ENCODE measurements at regions not wholly inside any gene's neighbourhood (a gene's known extent, or its start where the extent isn't known, plus 50 kb on each side); places are given as distances from the start of the nearest gene placed in this dataset.

GRCh38 chr3:46093327-46093942, 66.2 kb upstream of the XCR1 start:
- no peak for TF ChIP-seq CTCF (IDR thresholded peaks at IDR 0.05)
- TF ChIP-seq POLR2A (IDR thresholded peaks at IDR 0.05): no peak
